GM18519 (cell line): ENCODE measurements at regions not wholly inside any gene's neighbourhood (a gene's known extent, or its start where the extent isn't known, plus 50 kb on each side); places are given as distances from the start of the nearest gene placed in this dataset.

Source experiments
- ATAC-seq: cut with Tn5 transposase; IDR thresholded peaks from one replicate; pipeline ENCODE4 v1.9.1; 2021; ENCODE audit warnings: mild to moderate bottlenecking, moderate library complexity; ENCODE audit not compliant: unreplicated experiment, low FRiP score

DNA sequence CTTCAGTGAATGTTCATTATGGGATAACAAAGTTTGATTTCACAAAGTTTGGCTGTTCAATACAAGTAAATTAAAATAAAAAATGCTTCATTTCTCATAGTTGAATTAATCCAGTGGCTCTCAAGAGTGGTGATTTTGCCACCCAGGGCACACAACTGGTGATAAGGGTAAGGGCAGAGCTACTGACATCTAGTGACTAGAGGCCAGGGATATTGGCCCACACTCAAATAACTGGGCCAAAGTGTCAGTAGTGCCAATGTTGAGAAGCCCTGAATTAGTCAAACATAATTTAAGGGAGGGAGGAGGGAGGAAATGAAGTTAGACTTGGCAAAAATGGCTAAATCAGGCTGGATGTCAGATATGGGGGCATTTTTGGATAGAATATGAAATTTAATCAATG is 880.5 kb upstream of the ADGRL4 start:
- no peak for ATAC-seq

GRCh38 chr1:79885101-79885500 is 878.6 kb upstream of the ADGRL4 start:
- ATAC-seq: no peak

DNA sequence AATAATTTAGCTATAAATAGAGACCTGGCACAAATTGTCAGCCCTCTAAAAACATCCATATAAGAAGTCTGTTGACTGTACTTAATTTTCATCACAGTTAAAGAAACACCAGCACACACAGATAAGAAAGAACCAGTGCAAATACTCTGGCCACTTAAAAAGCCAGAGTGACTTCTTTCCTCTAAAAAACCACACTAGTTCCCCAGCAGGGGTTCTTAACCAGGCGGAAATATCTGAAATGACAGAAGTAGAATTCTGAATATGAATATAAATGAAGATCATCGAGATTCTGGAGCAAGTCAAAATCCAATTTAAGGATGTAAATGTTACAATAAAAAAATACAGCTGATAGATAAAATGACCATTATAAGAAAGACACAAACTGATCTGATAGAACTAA is 870.6 kb upstream of the ADGRL4 start:
- no peak for ATAC-seq

- no peak for ATAC-seq
Measured at GRCh38 chr1:79875187-79875586, 868.7 kb upstream of the ADGRL4 start.

DNA sequence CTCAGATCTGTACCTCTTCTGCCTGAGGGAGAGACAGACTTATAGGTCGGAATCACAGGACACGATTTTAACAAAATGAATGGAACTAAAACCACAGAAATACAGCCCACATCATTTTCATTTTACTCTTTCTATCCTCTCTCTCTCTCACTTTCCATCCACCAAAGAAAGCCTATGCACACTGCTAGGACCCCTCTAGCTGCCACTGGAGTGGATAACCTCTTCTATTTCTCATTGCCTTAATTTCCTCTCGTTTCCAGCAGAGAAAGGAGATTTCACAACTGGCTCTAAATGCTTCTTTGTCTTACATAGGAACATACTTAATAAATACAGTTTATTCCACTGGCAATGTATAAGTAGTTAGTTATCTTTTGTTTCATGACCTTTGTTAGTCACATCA is 867.8 kb upstream of the ADGRL4 start:
- ATAC-seq: no peak

GRCh38 chr1:79859212-79859948 is 852.9 kb upstream of the ADGRL4 start:
- ATAC-seq: no peak

DNA sequence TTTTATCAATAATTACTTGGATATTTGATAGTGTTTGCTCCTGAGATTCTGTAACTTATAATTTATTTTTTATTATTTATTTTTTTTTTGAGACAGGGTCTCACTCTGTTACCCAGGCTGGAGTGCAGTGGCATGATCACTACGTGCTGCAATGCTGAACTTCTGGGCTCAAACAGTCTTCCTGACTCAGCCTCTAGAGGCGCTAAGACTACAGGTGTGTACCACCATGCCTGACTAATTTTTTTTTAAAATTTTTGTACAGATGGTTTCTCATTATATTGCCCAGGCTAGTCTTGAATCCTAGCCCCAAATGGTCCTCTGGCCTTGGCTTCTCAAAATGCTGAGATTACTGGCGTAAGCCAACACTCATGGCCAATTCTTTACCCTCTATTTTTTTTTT is 845.5 kb upstream of the ADGRL4 start:
- peak; percentile 88 for ATAC-seq

DNA sequence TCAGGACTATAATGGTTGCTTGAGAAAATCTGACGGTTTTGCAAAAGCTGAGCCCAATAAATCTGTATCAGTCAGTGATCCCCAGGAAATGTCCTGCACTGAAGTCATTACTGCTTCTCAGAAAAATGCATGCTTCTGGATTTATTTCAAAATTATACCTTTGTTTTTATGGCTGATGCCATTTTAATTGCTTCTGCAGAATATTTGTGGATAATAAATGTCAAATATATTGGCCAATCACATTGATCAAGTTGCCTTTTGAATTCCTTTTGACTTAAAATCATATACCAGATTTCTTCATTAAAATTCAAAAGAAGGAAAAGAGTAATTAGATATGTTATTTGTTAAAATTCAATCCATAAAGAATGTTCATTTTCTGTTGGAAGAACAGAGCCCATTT is 842.9 kb upstream of the ADGRL4 start:
- no peak for ATAC-seq

GRCh38 chr1:79848316-79848715 is 841.8 kb upstream of the ADGRL4 start:
- no peak for ATAC-seq

- no peak for ATAC-seq
Measured at GRCh38 chr1:79847700-79848099, 841.2 kb upstream of the ADGRL4 start.

GRCh38 chr1:79845936-79846335 is 839.4 kb upstream of the ADGRL4 start:
- no peak for ATAC-seq

- ATAC-seq: no peak
Measured at GRCh38 chr1:79842811-79843210, 836.3 kb upstream of the ADGRL4 start.

DNA sequence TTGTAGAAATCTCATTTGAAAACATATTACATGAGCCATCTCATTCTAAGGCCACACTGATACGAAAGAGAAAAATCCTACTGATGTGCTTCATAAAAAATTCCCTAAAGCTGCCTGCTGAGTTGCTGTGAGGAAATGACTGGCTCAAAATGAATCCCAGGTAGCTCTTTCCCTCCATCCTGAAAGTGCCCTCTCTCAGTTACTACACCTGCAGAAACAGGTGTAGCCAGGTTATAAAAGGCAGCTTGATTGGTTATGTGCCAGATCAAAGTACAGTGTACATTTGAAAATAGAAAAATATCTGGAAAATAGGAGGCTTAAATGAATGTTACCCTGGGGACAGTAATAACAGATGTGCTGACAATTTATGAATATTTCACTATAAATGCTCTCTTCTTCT is 833.4 kb upstream of the ADGRL4 start:
- no peak for ATAC-seq

DNA sequence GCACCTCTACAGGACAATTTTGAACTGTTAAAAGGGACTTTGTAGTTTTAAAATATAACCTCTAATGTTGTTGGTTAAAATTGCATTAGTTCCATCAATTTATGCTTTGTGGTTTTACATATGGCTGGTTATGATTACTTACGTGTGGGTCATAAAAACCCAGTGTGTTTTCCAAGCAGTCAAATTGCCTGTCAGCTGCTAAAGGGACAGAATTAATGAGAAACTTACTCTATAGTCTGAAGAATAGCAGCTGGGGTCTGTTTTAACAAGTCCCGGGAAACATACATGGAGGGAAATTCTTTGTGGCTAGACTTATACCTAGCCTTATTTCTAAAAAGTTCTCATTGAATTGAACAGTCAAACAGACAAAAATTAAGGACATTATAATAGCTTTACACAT is 820.9 kb upstream of the ADGRL4 start:
- ATAC-seq: no peak

GRCh38 chr1:79825551-79825950 is 819.0 kb upstream of the ADGRL4 start:
- ATAC-seq: peak; percentile 54

GRCh38 chr1:79822053-79822452 is 815.5 kb upstream of the ADGRL4 start:
- no peak for ATAC-seq

DNA sequence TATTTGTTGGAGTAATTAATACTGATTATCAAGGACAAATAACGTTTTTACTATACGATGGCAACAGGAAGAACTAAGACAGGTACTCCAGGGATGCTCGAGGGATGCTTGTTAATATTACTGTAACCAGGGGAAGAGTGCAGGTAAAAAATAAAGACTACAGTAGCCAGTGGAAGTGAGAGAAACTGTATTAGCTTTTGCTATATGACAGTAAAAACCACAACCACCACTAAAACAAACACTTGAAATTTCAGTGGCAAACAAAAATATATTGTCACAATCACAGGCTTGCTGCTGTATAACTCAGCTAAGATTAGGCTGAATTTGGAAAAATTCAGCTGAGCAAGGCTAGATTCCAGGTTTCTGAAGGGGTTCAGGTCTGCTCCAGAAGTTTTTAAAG is 812.6 kb upstream of the ADGRL4 start:
- no peak for ATAC-seq

DNA sequence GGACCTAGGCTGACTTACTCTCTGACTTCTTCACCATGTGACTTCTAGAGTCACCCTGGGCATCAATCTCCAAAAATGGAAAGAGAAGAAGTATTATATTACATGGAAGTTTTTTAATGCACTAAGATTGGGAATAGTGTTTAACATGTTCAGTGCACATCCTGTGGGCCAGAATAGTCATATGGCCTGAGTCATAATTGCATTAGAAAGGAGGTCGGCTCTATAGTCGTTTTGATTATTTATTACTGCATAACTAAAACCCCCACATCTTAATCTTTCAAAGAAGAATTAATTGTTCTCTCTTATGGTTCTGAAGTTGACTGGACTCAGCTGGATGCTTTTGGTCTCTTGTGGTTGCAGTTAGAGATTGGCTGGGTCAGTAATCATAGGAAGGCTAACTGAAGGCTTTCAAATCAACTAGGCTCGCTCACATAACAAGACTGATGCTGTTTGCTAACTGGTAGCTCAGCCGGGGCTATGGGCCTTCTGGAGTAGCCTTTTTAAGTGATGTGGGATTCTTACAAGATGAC is 810.6 kb upstream of the ADGRL4 start:
- ATAC-seq: no peak

- no peak for ATAC-seq
Measured at GRCh38 chr1:79815115-79815514, 808.6 kb upstream of the ADGRL4 start.

GRCh38 chr1:79811173-79811572 is 804.6 kb upstream of the ADGRL4 start:
- no peak for ATAC-seq

- ATAC-seq: no peak
Measured at GRCh38 chr1:79808816-79809475, 802.4 kb upstream of the ADGRL4 start.

- ATAC-seq: no peak
Measured at GRCh38 chr1:79807816-79808215, 801.3 kb upstream of the ADGRL4 start.
